GM12874 (cell line): ENCODE measurements at regions not wholly inside any gene's neighbourhood (a gene's known extent, or its start where the extent isn't known, plus 50 kb on each side); places are given as distances from the start of the nearest gene placed in this dataset.

Experiments used
- TF ChIP-seq, protein P1 (sequence below): IDR thresholded peaks from 2 replicates; pipeline ENCODE4 v1.5.1; 2011; ENCODE audit warnings: low read depth, mild to moderate bottlenecking, control low read depth, low read length, moderate library complexity; ENCODE audit not compliant: insufficient read depth

- TF ChIP-seq, protein P1, sequence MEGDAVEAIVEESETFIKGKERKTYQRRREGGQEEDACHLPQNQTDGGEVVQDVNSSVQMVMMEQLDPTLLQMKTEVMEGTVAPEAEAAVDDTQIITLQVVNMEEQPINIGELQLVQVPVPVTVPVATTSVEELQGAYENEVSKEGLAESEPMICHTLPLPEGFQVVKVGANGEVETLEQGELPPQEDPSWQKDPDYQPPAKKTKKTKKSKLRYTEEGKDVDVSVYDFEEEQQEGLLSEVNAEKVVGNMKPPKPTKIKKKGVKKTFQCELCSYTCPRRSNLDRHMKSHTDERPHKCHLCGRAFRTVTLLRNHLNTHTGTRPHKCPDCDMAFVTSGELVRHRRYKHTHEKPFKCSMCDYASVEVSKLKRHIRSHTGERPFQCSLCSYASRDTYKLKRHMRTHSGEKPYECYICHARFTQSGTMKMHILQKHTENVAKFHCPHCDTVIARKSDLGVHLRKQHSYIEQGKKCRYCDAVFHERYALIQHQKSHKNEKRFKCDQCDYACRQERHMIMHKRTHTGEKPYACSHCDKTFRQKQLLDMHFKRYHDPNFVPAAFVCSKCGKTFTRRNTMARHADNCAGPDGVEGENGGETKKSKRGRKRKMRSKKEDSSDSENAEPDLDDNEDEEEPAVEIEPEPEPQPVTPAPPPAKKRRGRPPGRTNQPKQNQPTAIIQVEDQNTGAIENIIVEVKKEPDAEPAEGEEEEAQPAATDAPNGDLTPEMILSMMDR, result no peak
Measured at GRCh38 chr13:74251778-74252519, 117.7 kb upstream of the KLF12 start.

GRCh38 chr13:74250738-74251190, 116.6 kb upstream of the KLF12 start:
- TF ChIP-seq, protein P1, result no peak

- TF ChIP-seq, protein P1, result no peak
Measured at GRCh38 chr13:74248477-74248876, 114.3 kb upstream of the KLF12 start.

GRCh38 chr13:74246487-74246886, 112.3 kb upstream of the KLF12 start:
- TF ChIP-seq, protein P1, result no peak

DNA sequence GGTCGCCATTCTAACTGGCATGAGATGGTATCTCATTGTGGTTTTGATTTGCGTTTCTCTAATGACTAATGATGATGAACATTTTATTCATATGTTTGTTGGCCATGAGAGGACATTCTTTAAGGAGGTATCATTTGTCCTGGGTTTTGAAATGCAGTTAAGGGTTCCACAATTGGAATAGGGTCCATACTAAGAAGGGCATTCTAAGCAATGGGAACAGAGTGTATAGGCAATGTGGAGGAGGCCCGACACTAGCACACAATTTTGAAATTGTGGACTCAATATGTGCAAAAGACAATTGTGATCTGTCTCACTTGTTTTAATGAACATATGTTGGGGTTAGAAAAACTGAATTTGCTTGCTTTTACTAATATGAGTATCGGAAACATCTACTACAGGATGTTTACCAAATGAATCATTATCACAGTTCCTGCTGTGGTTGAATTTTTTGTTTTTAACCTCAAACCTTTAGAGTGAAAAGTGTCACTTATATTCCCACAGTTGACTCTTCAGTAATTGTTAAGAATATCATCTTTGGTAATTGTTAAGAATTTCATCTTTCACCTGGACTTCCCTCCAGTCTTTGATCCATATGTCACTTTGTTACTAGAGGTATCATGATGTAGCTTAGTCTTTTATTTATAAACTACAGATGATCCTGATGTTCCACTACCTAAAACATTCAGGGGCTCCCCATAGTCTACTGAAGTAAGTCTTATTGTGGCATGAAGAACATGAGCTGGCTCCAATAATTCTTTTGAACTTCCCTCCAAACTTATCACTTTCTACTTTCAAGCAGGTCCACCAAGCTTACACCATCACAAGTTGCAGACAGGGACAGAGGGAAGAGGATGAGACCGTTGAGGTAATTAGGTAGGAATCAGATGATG, 109.7 kb upstream of the KLF12 start:
- TF ChIP-seq, protein P1, result no peak

- TF ChIP-seq, protein P1, result no peak
Measured at GRCh38 chr13:74230984-74231501, 96.8 kb upstream of the KLF12 start.

DNA sequence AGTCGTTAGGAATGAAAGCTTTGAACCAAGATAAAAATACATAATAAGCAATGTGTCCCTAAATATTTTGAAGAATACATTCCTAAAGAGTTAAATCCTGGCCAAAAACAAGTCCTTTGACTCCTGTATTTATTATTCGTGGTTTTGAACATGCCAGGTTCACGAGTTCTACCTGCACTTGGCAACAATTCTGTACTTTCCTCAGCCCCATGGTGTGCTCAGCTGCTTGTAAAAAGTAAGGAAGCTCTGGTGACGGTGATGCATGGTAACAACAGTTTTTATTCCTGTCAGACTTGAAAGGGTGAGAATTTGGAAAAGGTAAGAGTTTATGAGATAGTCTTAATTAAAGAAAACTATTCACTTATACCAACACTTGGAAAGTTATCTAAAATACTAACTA, 95.0 kb upstream of the KLF12 start:
- TF ChIP-seq, protein P1, result no peak
